Esophagus (tissue), 2 donors: ENCODE measurements at regions not wholly inside any gene's neighbourhood (a gene's known extent, or its start where the extent isn't known, plus 50 kb on each side); places are given as distances from the start of the nearest gene placed in this dataset.

Experiments
- H3K27ac ChIP-seq, 2 donors: one replicate each; pipeline ENCODE4 v1.5.1; 2013; ENCODE audit warnings: low read depth in 2 of 2, mild to moderate bottlenecking in 2 of 2, inconsistent platforms in 1 of 2, low read length in 1 of 2, moderate library complexity in 1 of 2
- H3K27me3 ChIP-seq, 2 donors: one replicate each; pipeline ENCODE4 v1.6.1; 2013; ENCODE audit warnings: low read length in 2 of 2, control low read depth in 1 of 2, mild to moderate bottlenecking in 1 of 2; ENCODE audit not compliant: insufficient read depth in 2 of 2, control insufficient read depth in 1 of 2
- H3K36me3 ChIP-seq, 2 donors: one replicate each; pipeline ENCODE4 v1.6.1; 2013; ENCODE audit warnings: low read length in 1 of 2; ENCODE audit not compliant: control insufficient read depth in 2 of 2, insufficient read depth in 2 of 2
- H3K4me1 ChIP-seq, 2 donors: one replicate each; pipeline ENCODE4 v1.6.1; 2013; ENCODE audit warnings: low read length in 1 of 2; ENCODE audit not compliant: control insufficient read depth in 2 of 2, insufficient read depth in 2 of 2
- H3K4me3 ChIP-seq, 2 donors: one replicate each; pipeline ENCODE4 v1.5.1; 2013; ENCODE audit warnings: low read length in 2 of 2, mild to moderate bottlenecking in 2 of 2, low read depth in 1 of 2, moderate library complexity in 1 of 2
- H3K9me3 ChIP-seq, 2 donors: one replicate each; pipeline ENCODE4 v1.6.1; 2013; ENCODE audit warnings: mild to moderate bottlenecking in 2 of 2, low read depth in 1 of 2, low read length in 1 of 2, moderate library complexity in 1 of 2; ENCODE audit not compliant: control insufficient read depth in 2 of 2, insufficient read depth in 1 of 2
- WGBS, 2 donors: extraction: QIAGEN DNeasy Blood & Tissue Kit; methylation state at CpG; one replicate each; pipeline ENCODE4 v1.1.7; 2013; 5-methylcytosine and 5-hydroxymethylcytosine counted together
- donor health status: healthy with polysubstance abuse.
- donor health status: Bipolar disorder and iron deficiency.

GRCh38 chr20:40592941-40593340 lies 96.1 kb downstream of the MAFB start:
- Histone ChIP-seq H3K36me3 (no peaks in the 10 kb centered on the region), H3K27me3 (no peaks in the 10 kb centered on the region), H3K4me3 (no peak overlapping the region), H3K4me1 (no peaks in the 10 kb centered on the region), H3K27ac (no peak overlapping the region), H3K9me3 (no peaks in the 10 kb centered on the region)
- WGBS, 2 donors, result 47 to 59% methylated on average over 1 of the region's 1 CpG

- WGBS, 2 donors, result 80 to 91% methylated on average over 1 of the region's 1 CpG
- Histone ChIP-seq H3K4me1 (no peaks in the 10 kb centered on the region), H3K36me3 (no peaks in the 10 kb centered on the region), H3K27me3 (no peaks in the 10 kb centered on the region), H3K9me3 (no peaks in the 10 kb centered on the region), H3K4me3 (no peak overlapping the region), H3K27ac (no peak overlapping the region)
These were observed 97.5 kb downstream of the MAFB start for GRCh38 chr20:40591536-40591935.

DNA sequence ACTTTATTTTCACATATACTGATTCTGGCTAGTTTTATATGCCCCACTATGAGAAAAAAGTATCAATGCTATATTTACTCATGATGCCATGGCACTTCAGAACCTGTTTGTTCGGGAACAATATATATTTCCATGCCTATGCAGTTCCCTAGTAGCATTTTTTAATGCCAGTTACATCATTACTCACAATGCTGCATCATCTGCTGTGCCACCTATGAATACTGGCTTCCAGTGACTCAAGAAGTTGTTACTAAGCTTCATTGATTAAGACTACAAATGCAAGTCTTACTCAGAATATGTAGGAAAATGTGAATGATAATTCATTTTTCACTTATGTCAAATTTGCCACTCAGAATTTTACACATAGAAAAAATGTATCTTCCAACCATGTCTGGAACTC lies 97.9 kb downstream of the MAFB start:
- Histone ChIP-seq H3K27me3 (no peaks in the 10 kb centered on the region), H3K36me3 (no peaks in the 10 kb centered on the region), H3K4me3 (no peak overlapping the region), H3K4me1 (no peaks in the 10 kb centered on the region), H3K27ac (no peak overlapping the region), H3K9me3 (no peaks in the 10 kb centered on the region)
- 45 to 63% methylated on average over 1 of the region's 1 CpG for WGBS, 2 donors

DNA sequence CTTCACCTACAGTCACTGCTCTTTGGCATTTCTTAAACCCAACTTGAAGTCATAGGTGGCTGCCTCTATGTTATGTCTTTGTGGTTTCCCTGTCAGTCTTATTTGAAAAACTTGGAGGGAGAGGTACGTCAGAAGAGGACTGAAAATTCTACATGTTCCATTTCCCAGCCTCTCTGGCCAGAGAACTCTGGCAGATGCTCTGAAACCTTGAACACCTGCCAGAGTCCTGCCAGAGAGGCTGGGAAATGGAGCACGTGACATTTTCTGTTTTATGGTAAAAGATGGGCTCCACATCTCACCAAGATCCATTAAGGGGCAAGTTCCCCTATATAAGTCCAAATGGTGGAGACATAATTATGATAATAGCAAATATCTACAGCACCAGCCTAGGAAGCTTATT lies 99.5 kb downstream of the MAFB start:
- H3K36me3 ChIP-seq, result no peaks in the 10 kb centered on the region
- H3K9me3 ChIP-seq, result no peaks in the 10 kb centered on the region
- no peak overlapping the region for H3K27ac ChIP-seq
- H3K4me3 ChIP-seq, result no peak overlapping the region
- H3K4me1 ChIP-seq, result peaks cover 0 to under 1% of the 10 kb centered on the region in 2 donors
- H3K27me3 ChIP-seq, result no peaks in the 10 kb centered on the region
- 32 to 42% methylated on average over 2 of the region's 2 CpGs for WGBS, 2 donors

DNA sequence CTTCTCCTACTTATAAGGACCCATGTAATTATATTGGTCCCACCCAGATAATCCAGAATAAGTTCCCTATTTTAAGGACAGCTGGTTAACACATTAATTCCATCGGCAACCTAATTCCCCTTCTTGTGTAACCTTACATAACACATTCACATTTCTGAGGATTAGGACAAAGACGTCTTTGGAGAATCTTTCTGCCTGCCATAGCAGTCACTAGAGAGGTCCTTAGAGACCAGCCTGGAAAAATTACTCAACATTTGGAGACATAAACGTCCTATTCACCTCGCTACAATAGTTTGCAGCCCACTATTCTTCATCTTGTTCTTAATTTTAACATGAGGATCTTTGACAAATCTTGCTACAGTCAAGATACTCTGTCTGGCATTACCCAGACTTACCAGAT lies 100.1 kb downstream of the MAFB start:
- H3K4me3 ChIP-seq, result no peak overlapping the region
- WGBS, 2 donors, result 71 to 75% methylated on average over 4 of the region's 4 CpGs

GRCh38 chr20:40587038-40587437 lies 102.0 kb downstream of the MAFB start:
- 62 to 67% methylated on average over 7 of the region's 7 CpGs for WGBS, 2 donors
- Histone ChIP-seq H3K27me3 (no peaks in the 10 kb centered on the region), H3K36me3 (no peaks in the 10 kb centered on the region), H3K4me1 (peaks cover 0 to 5% of the 10 kb centered on the region in 2 donors), H3K27ac (no peak overlapping the region), H3K4me3 (no peak overlapping the region), H3K9me3 (no peaks in the 10 kb centered on the region)

More for the DNA sequence above, 100.1 kb downstream of the MAFB start:
- no peaks in the 10 kb centered on the region for H3K27me3 ChIP-seq
- no peaks in the 10 kb centered on the region for H3K9me3 ChIP-seq
- H3K27ac ChIP-seq, result no peak overlapping the region
- H3K36me3 ChIP-seq, result no peaks in the 10 kb centered on the region
- H3K4me1 ChIP-seq, result peaks cover 0 to 5% of the 10 kb centered on the region in 2 donors

GRCh38 chr20:40584130-40584809 lies 104.8 kb downstream of the MAFB start:
- Histone ChIP-seq H3K9me3 (no peaks in the 10 kb centered on the region), H3K27ac (no peak overlapping the region), H3K36me3 (no peaks in the 10 kb centered on the region), H3K4me3 (no peak overlapping the region), H3K4me1 (peaks cover 0 to 5% of the 10 kb centered on the region in 2 donors), H3K27me3 (no peaks in the 10 kb centered on the region)
- 49 to 60% methylated on average over 3 of the region's 3 CpGs for WGBS, 2 donors

GRCh38 chr20:40583636-40584035 lies 105.4 kb downstream of the MAFB start:
- no peak overlapping the region for H3K27ac ChIP-seq

DNA sequence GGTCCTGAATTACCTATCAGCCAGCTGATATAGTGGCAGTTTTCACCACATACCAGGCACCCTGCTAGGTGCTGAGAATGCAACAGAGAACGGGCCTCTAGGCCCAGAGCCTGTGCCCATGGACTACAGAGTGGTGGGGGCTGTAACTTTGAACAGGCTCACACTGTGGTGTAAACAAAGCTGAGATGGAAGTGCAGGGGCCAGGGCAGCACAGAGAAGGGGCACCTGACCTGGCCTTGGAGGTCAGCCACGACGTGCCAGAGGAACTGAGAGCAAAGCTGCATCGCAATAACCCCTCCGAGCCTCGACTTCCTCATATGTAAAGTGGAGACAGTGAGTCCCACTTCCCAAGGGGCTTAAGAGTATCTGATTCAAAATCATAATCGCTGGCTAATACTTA lies 105.8 kb downstream of the MAFB start:
- 78 to 88% methylated on average over 7 of the region's 7 CpGs for WGBS, 2 donors
- H3K27ac ChIP-seq, result no peak overlapping the region
- H3K27me3 ChIP-seq, result no peaks in the 10 kb centered on the region

More at GRCh38 chr20:40583636-40584035, 105.4 kb downstream of the MAFB start:
- peaks cover 0 to 3% of the 10 kb centered on the region in 2 donors for H3K9me3 ChIP-seq
- WGBS, 2 donors, result 85 to 86% methylated on average over 7 of the region's 7 CpGs
- no peak overlapping the region for H3K4me3 ChIP-seq
- H3K4me1 ChIP-seq, result peaks cover 0 to 8% of the 10 kb centered on the region in 2 donors
- H3K36me3 ChIP-seq, result no peaks in the 10 kb centered on the region
- no peaks in the 10 kb centered on the region for H3K27me3 ChIP-seq

DNA sequence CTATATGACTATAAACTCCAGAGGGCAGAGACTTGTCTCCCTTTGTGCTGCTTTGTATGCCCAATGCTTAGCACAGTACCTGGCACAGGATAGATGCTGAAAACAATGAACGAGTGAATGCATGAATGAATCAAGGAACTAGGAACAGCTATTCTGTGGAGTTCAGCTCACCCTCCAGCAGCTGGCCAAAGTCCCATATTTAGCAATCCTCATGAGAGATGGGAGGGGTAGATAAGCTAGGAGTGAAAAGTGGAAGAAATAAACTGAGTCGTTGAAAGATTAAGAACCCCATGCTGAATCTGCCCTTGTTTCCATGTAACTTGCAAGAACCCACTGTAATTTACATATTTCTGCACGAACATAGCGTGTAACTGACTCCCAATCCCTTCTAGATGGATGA lies 106.5 kb downstream of the MAFB start:
- Histone ChIP-seq H3K36me3 (no peaks in the 10 kb centered on the region), H3K27me3 (no peaks in the 10 kb centered on the region), H3K4me3 (no peak overlapping the region), H3K4me1 (peaks cover 0 to 8% of the 10 kb centered on the region in 2 donors), H3K9me3 (peaks cover 0 to 3% of the 10 kb centered on the region in 2 donors), H3K27ac (no peak overlapping the region)
- WGBS, 2 donors, result 48 to 50% methylated on average over 4 of the region's 4 CpGs

More for the DNA sequence above, 105.8 kb downstream of the MAFB start:
- peaks cover 0 to 3% of the 10 kb centered on the region in 2 donors for H3K9me3 ChIP-seq
- H3K4me1 ChIP-seq, result peaks cover 0 to 8% of the 10 kb centered on the region in 2 donors
- H3K4me3 ChIP-seq, result no peak overlapping the region
- no peaks in the 10 kb centered on the region for H3K36me3 ChIP-seq
